Neural cell (in vitro differentiated cells): ENCODE measurements at regions not wholly inside any gene's neighbourhood (a gene's known extent, or its start where the extent isn't known, plus 50 kb on each side); places are given as distances from the start of the nearest gene placed in this dataset.

Experiments used
- H2AFZ ChIP-seq: fragments of 200-600, 300-800 bp; sonication (generic), shearing (Covaris generic); 2 replicates; pipeline ENCODE4 v1.6.0; 2014; ENCODE audit warnings: low read depth, mild to moderate bottlenecking, antibody characterized with exemption, low read length, moderate library complexity
- H3F3A ChIP-seq: fragments of 200-600 bp; shearing (Covaris generic); 2 replicates; pipeline ENCODE4 v1.6.1; 2016; ENCODE audit warnings: mild to moderate bottlenecking, moderate library complexity, mixed read lengths, antibody characterized with exemption, low read length; ENCODE audit not compliant: insufficient read depth, poor library complexity, severe bottlenecking
- H3K27ac ChIP-seq: fragments of 200-600, 300-800 bp; sonication (generic), shearing (Covaris generic); 2 replicates; pipeline ENCODE4 v1.5.1; 2014; ENCODE audit warnings: mild to moderate bottlenecking, low read length, moderate library complexity
- H3K27me3 ChIP-seq: fragments of 300-800, 200-600 bp; sonication (generic), shearing (Covaris generic); 2 replicates; pipeline ENCODE4 v1.6.0; 2014; ENCODE audit warnings: mild to moderate bottlenecking, low read depth, low read length, moderate library complexity; ENCODE audit not compliant: insufficient read depth
- H3K36me3 ChIP-seq: fragments of 300-800, 200-600 bp; sonication (generic), shearing (Covaris generic); 2 replicates; pipeline ENCODE4 v1.5.1; 2014; ENCODE audit warnings: mild to moderate bottlenecking, antibody characterized with exemption, low read length, moderate library complexity; ENCODE audit not compliant: insufficient read depth
- H3K4me2 ChIP-seq: fragments of 300-800, 200-600 bp; sonication (generic), shearing (Covaris generic); 2 replicates; pipeline ENCODE4 v1.6.0; 2014; ENCODE audit warnings: mild to moderate bottlenecking, low read length
- H3K4me3 ChIP-seq: fragments of 300-800, 200-600 bp; sonication (generic), shearing (Covaris generic); 2 replicates; pipeline ENCODE4 v1.5.1; 2014; ENCODE audit warnings: mild to moderate bottlenecking, low read length, moderate library complexity
- H3K79me2 ChIP-seq: fragments of 200-600 bp; shearing (Covaris generic); replicated peaks from 2 replicates; pipeline ENCODE4 v1.6.0; 2014; ENCODE audit warnings: mild to moderate bottlenecking, low read length, moderate library complexity; ENCODE audit not compliant: insufficient read depth
- H3K9ac ChIP-seq: fragments of 300-800, 200-600 bp; sonication (generic), shearing (Covaris generic); 2 replicates; pipeline ENCODE4 v1.6.1; 2016; ENCODE audit warnings: mild to moderate bottlenecking, low read length, mixed read lengths
- H3K9me2 ChIP-seq: fragments of 200-600 bp; shearing (Covaris generic); 2 replicates; pipeline ENCODE4 v1.6.1; 2016; ENCODE audit warnings: mild to moderate bottlenecking, low read length, mixed read lengths; ENCODE audit not compliant: insufficient read depth
- H3K9me3 ChIP-seq: fragments of 200-600, 300-800 bp; sonication (generic), shearing (Covaris generic); 2 replicates; pipeline ENCODE4 v1.6.1; 2016; ENCODE audit warnings: mild to moderate bottlenecking, mixed run types, low read length, moderate library complexity, mixed read lengths
- H4K20me1 ChIP-seq: fragments of 200-600 bp; shearing (Covaris generic); 2 replicates; pipeline ENCODE4 v1.6.1; 2016; ENCODE audit warnings: mild to moderate bottlenecking, mixed run types; ENCODE audit not compliant: insufficient read depth
- CTCF ChIP-seq: fragments of 450-650 bp; IDR thresholded peaks from 2 replicates; pipeline ENCODE4 v1.5.1; 2014; ENCODE audit warnings: antibody characterized with exemption, mild to moderate bottlenecking, moderate library complexity; ENCODE audit not compliant: poor library complexity, severe bottlenecking
- EP300 ChIP-seq: fragments of 450-650 bp; conservative IDR thresholded peaks from 2 replicates; pipeline ENCODE4 v1.6.1; 2014; ENCODE audit warnings: antibody characterized with exemption, mild to moderate bottlenecking, moderate library complexity; ENCODE audit not compliant: poor library complexity, severe bottlenecking
- EZH2 ChIP-seq: fragments of 200-600, 300-800 bp; shearing (Covaris generic), sonication (generic); IDR thresholded peaks from 2 replicates; pipeline ENCODE4 v1.6.1; 2014; ENCODE audit warnings: antibody characterized with exemption, low read length, borderline replicate concordance, mild to moderate bottlenecking; ENCODE audit not compliant: insufficient read depth, poor library complexity, severe bottlenecking
- MXI1 ChIP-seq: fragments of 450-650 bp; conservative IDR thresholded peaks from 2 replicates; pipeline ENCODE4 v1.6.1; 2014; ENCODE audit warnings: antibody characterized with exemption, mild to moderate bottlenecking; ENCODE audit not compliant: poor library complexity, severe bottlenecking
- POLR2AphosphoS5 ChIP-seq: IDR thresholded peaks from 2 replicates; pipeline ENCODE4 v1.6.1; 2012
- RAD21 ChIP-seq: fragments of 450-650 bp; conservative IDR thresholded peaks from 2 replicates; pipeline ENCODE4 v1.6.1; 2014; ENCODE audit warnings: antibody characterized with exemption, mild to moderate bottlenecking, moderate library complexity
- REST ChIP-seq: IDR thresholded peaks from 2 replicates; pipeline ENCODE4 v1.6.1; 2012; ENCODE audit warnings: borderline replicate concordance
- SMC3 ChIP-seq: fragments of 450-650 bp; conservative IDR thresholded peaks from 2 replicates; pipeline ENCODE4 v1.6.1; 2014; ENCODE audit warnings: antibody characterized with exemption, mild to moderate bottlenecking, moderate library complexity; ENCODE audit not compliant: poor library complexity
- TAF1 ChIP-seq: IDR thresholded peaks from 2 replicates; pipeline ENCODE4 v1.6.1; 2012; ENCODE audit warnings: low read depth

- Histone ChIP-seq H3K79me2 (no peaks in the 10 kb centered on the region), H3K4me3 (no peak overlapping the region), H3K9ac (no peak overlapping the region), H3K9me2 (no peaks in the 10 kb centered on the region), H3K27me3 (no peaks in the 10 kb centered on the region), H3K27ac (no peak overlapping the region), H3K4me2 (no peak overlapping the region), H3K9me3 (peaks cover 4% of the 10 kb centered on the region), H4K20me1 (no peaks in the 10 kb centered on the region), H3K36me3 (no peaks in the 10 kb centered on the region), H3F3A (no peaks in the 10 kb centered on the region), H2AFZ (no peak overlapping the region)
- no peak for TF ChIP-seq MXI1
- no peak for TF ChIP-seq SMC3
- TF ChIP-seq EP300: no peak
- no peak for TF ChIP-seq TAF1
- no peak for TF ChIP-seq REST
- TF ChIP-seq CTCF: no peak
- no peak for TF ChIP-seq EZH2
- no peak for TF ChIP-seq RAD21
- no peak for TF ChIP-seq POLR2AphosphoS5
These were observed 84.6 kb upstream of the GUCY1A2 start for GRCh38 chr11:107102692-107103477.

- Histone ChIP-seq H4K20me1 (no peaks in the 10 kb centered on the region), H3K4me2 (no peak overlapping the region), H3K79me2 (no peaks in the 10 kb centered on the region), H3K36me3 (no peaks in the 10 kb centered on the region), H3K9ac (no peak overlapping the region), H3K9me2 (no peaks in the 10 kb centered on the region), H3F3A (no peaks in the 10 kb centered on the region), H2AFZ (no peak overlapping the region), H3K27ac (no peak overlapping the region), H3K27me3 (no peaks in the 10 kb centered on the region), H3K4me3 (no peak overlapping the region), H3K9me3 (no peaks in the 10 kb centered on the region)
- TF ChIP-seq CTCF (no peak), EP300 (no peak), EZH2 (no peak), REST (no peak), MXI1 (no peak), POLR2AphosphoS5 (no peak), SMC3 (no peak), RAD21 (no peak), TAF1 (no peak)
These were observed 74.4 kb upstream of the GUCY1A2 start for GRCh38 chr11:107092667-107093066.
